Brain microvascular endothelial cell (primary cell): ENCODE measurements at regions not wholly inside any gene's neighbourhood (a gene's known extent, or its start where the extent isn't known, plus 50 kb on each side); places are given as distances from the start of the nearest gene placed in this dataset.
"Not testable (repeated sequence)": the region's sequence is repeated elsewhere in the genome, so short reads cannot be mapped to it uniquely, and the experiment has no call there.

Experiments used
- DNase-seq: peaks from one replicate; pipeline ENCODE4 v3.0.0-alpha.2; 2020
- H3K27ac ChIP-seq: fragments of 250-450 bp; sonication (Bioruptor Pico); 2 replicates; pipeline ENCODE4 v1.5.1; 2020; ENCODE audit warnings: mild to moderate bottlenecking, moderate library complexity
- H3K27me3 ChIP-seq: fragments of 250-450 bp; sonication (Bioruptor Pico); replicated peaks from 2 replicates; pipeline ENCODE4 v1.5.1; 2020; ENCODE audit warnings: mild to moderate bottlenecking
- H3K36me3 ChIP-seq: fragments of 250-450 bp; sonication (Bioruptor Pico); replicated peaks from 2 replicates; pipeline ENCODE4 v1.5.1; 2020; ENCODE audit warnings: mild to moderate bottlenecking
- H3K4me3 ChIP-seq: 2 replicates; pipeline ENCODE4 v1.5.1; 2011; ENCODE audit warnings: low read depth, mild to moderate bottlenecking, control low read depth, low read length, moderate library complexity
- in situ Hi-C: cut with HindIII; loops from 2 replicates; pipeline ENCODE4 v1.10.0; 2017; ENCODE audit warnings: low sequenced_read_pairs, low pct_ligation_motif_present
- TF ChIP-seq, protein P1 (sequence below): IDR thresholded peaks from 2 replicates; pipeline ENCODE4 v1.5.1; 2011; ENCODE audit warnings: low read depth, mild to moderate bottlenecking, moderate library complexity, low read length, control low read depth, inconsistent platforms; ENCODE audit errors: missing control alignments

DNA sequence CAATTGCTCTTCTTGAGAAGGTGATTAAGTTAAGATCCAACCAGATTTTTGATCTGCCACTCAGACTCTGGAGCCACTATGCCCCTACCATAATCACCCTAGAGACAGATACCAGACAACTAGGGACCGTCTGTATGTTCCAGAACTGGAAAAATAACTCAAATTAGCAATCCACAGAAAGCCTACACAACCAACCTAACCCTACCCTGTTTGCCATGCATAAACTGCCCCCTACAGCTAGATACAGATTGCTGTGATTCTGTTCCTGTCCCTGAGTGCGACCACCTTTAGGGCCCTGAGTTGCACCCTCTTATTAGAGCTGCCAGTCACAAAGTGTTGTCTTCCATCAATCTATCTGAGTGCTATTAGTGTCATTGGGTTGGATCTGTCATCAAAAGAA is 929.8 kb upstream of the SLITRK1 start:
- in situ Hi-C loops: no loop called here
- no peak overlapping the region for H3K27ac ChIP-seq
- TF ChIP-seq, protein P1, sequence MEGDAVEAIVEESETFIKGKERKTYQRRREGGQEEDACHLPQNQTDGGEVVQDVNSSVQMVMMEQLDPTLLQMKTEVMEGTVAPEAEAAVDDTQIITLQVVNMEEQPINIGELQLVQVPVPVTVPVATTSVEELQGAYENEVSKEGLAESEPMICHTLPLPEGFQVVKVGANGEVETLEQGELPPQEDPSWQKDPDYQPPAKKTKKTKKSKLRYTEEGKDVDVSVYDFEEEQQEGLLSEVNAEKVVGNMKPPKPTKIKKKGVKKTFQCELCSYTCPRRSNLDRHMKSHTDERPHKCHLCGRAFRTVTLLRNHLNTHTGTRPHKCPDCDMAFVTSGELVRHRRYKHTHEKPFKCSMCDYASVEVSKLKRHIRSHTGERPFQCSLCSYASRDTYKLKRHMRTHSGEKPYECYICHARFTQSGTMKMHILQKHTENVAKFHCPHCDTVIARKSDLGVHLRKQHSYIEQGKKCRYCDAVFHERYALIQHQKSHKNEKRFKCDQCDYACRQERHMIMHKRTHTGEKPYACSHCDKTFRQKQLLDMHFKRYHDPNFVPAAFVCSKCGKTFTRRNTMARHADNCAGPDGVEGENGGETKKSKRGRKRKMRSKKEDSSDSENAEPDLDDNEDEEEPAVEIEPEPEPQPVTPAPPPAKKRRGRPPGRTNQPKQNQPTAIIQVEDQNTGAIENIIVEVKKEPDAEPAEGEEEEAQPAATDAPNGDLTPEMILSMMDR: no peak
- H3K27me3 ChIP-seq: no peaks in the 10 kb centered on the region
- no peaks in the 10 kb centered on the region for H3K36me3 ChIP-seq
- no peak overlapping the region for H3K4me3 ChIP-seq
- no peak for DNase-seq

DNA sequence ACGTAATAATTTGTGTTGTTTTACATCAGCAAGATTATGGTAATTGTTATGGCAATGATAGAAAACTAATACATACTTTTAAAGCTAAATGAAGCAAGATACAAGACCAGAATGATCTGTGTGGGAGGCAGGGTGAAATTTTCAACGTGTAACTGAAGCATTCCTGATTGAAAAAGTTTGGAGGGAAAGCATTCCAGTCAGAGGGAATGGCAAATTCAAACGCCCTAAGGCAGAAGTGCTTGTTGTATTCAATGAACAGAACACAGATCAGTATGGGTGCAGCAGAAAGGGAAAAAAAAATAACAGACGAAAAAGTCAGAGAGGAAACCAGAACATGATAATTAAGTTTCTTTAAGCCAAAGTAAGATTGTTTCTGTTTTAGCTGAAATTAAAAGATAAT is 928.5 kb upstream of the SLITRK1 start:
- in situ Hi-C loops: no loop called here
- TF ChIP-seq, protein P1: no peak
- no peak for DNase-seq
- H3K27ac ChIP-seq: no peak overlapping the region
- no peaks in the 10 kb centered on the region for H3K27me3 ChIP-seq
- H3K4me3 ChIP-seq: no peak overlapping the region
- no peaks in the 10 kb centered on the region for H3K36me3 ChIP-seq

DNA sequence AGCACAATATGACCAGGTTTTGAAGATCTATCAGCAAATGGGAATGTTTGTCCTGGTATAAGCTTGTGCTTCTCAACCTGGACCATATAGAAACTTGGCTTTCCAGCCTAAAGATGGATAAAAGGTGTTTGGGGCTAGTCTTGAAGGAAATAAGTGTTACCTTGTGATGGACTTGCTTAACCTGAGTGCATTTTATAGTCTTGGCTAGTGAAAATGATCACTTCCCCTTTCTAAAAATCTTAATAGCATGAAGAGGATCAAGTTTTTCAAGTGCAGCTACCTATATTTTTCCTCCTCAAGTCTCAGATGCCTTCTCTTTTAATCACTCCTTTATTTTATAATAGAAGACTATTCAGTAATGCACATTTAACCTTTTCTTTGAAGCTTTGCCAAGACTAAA is 919.8 kb upstream of the SLITRK1 start:
- Histone ChIP-seq H3K36me3 (no peaks in the 10 kb centered on the region), H3K4me3 (no peak overlapping the region), H3K27ac (no peak overlapping the region), H3K27me3 (no peaks in the 10 kb centered on the region)
- no peak for DNase-seq
- in situ Hi-C loops: no loop called here
- TF ChIP-seq, protein P1: no peak

DNA sequence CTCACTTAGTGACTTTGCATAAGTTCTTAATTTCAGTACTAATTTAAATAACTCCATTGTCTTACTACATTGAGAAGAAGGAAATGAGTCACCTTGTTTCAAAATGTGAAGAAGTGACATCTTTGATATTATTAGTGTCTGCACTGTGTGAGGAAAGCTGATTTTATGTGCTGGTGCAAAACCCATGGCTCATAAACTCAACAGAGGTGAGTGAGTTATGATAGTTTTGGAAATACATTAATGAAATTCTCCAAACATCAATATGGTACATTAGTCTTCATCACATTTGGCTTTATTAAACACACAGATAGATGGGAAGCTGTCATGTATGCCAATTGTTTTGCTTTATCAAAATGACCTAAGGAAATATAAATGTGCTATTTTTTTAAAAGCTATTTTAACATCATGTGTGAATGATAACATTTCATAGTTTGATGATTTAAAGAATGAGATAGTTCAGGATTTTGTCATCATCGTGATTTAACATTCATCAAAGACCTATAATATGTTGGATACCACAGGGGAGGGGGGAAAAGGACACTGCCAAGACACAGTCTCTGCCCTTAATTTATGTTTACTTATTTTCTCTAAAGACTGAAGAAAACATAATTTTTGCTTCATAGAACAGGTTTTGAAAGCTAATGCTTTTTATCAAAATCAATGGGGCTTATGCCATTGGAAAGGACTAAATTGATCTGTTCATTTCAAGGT is 902.3 kb upstream of the SLITRK1 start:
- Histone ChIP-seq H3K27ac (no peak overlapping the region), H3K4me3 (no peak overlapping the region), H3K36me3 (no peaks in the 10 kb centered on the region), H3K27me3 (no peaks in the 10 kb centered on the region)
- no peak for DNase-seq
- TF ChIP-seq, protein P1: no peak
- in situ Hi-C loops: no loop called here

DNA sequence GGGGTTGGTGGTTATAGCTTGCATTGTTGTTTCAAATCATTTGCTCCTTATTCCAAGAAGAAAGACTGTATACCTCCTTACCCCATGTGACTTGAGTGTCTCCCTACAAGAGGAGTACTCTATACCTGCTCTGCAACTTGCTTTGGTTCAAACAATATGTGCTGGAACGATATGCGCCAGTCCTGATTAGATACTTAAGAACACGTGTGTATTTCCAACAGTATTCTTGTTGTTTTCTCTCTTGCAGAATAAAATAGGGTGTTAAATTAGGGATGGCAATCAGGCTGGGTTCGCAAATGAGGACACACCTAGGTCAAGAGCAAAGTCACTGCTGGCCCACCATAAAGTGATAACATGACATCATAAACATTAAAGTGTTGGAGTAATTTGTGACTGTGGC is 895.0 kb upstream of the SLITRK1 start:
- H3K27me3 ChIP-seq: no peaks in the 10 kb centered on the region
- no peak overlapping the region for H3K27ac ChIP-seq
- in situ Hi-C loops: no loop called here
- no peaks in the 10 kb centered on the region for H3K36me3 ChIP-seq
- TF ChIP-seq, protein P1: no peak
- no peak for DNase-seq
- H3K4me3 ChIP-seq: no peak overlapping the region

DNA sequence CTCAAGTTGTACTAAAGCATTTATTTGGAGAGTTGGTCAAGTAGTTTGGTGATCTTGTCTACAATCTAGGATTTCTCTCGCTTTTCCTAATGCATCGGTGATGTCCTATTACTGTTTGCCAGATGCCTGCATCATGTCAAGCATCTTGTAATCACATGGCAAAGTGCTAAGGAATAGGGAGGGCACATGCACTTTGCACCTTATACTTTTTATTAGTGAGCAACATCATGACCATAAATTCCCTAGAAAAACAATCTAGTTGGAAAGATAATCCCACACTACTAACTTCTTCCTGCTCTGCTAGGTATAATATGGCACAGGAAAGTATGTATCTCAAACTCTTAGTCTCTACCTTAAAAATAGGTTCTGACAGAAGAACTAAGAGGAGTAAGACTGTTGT is 894.3 kb upstream of the SLITRK1 start:
- H3K27ac ChIP-seq: no peak overlapping the region
- no peaks in the 10 kb centered on the region for H3K27me3 ChIP-seq
- no peaks in the 10 kb centered on the region for H3K36me3 ChIP-seq
- TF ChIP-seq, protein P1: no peak
- no peak overlapping the region for H3K4me3 ChIP-seq
- no peak for DNase-seq
- in situ Hi-C loops: no loop called here

DNA sequence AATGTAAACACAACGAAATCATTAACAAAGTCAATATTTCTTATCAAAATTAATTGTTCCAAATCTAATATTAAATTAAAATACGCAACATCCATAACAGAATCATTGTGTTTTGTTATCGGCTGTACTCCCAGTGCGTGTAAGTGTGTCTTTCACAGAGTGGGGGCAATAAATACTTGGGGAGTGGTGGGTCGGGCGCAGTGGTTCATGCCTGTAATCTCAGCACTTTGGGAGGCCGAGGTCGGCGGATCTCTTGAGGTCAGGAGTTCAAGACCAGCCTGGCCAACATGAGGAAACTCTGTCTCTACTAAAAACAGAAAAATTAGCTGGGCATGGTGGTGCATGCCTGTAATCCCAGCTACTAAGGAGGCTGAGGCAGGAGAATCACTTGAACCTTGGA is 893.6 kb upstream of the SLITRK1 start:
- DNase-seq, H3K27ac ChIP-seq, H3K4me3 ChIP-seq, H3K36me3 ChIP-seq, in situ Hi-C loops, H3K27me3 ChIP-seq: not testable (repeated sequence)
